Esophagus mucosa (tissue), 1 donor: ENCODE measurements at regions not wholly inside any gene's neighbourhood (a gene's known extent, or its start where the extent isn't known, plus 50 kb on each side); places are given as distances from the start of the nearest gene placed in this dataset.

Experiments
- ATAC-seq: fragments of 200-7000 bp; cut with Tn5 transposase; one replicate; pipeline ENCODE4 v1.9.1; 2020
- donor health status: DM: yes; HTN: yes; CAD: no.

DNA sequence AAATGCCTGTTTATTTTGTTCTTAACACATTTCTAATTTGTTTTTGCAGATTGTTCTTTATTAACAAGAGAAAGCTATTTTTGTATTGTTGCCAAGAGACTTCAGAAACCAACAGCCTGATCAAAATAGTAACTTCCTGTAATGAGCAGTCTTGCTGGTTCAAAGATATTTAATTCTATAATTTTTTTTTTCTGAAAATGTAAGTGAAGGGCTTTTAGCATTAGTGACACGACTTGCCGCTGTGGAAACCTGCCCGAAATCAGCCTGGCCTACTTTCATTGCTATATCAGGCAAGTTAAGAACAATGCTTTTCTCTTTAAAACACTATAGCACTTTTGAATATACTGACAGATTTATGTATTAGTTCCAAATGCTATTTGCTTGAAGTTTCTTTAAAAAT is 374.3 kb downstream of the EFNB2 start:
- no peak for ATAC-seq

DNA sequence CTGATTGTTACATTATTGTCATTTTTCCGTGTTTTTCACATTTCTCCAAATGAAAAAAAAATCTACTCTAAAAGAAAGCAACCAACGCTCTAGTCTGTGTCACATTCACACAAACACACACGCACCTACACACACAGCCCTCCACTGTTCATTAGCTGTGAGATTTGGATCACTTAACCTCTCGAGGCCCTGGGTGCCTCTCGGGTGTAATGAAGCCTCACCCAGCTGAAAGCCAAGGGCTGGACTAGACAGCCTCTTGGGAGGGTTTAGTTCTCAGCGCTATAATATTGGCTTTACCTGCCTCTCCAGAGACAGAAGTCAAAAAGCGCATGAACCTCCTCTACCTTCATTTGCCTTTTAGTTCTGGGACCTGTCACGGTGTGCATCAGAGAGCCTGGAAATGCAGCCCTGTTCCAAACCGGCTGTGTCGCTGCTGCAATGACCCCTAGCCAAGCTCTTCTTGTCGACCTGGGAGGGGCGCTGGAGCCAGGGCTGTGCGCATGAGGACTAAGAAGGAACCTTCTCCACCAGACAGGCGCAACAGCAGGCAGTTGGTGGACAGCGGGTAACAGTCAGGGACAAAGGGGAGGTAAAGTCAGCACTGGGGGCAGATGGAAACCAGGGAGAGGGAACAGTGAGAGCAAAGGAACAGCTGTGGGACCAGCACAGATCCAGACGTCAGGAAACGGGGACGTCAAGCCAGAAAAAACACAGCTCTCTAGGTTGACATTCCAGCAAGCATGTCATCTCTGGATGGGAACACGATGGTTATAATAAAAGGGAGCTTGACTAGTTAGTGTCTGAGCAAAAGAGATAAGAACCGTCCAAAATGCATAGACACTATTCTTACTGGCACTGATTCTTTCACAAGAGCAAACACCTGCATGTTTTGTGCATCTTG is 375.9 kb downstream of the EFNB2 start:
- no peak for ATAC-seq

GRCh38 chr13:106156468-106156867 is 379.0 kb downstream of the EFNB2 start:
- peak; percentile 87 for ATAC-seq

- no peak for ATAC-seq
Measured at GRCh38 chr13:106155411-106155810, 380.1 kb downstream of the EFNB2 start.

DNA sequence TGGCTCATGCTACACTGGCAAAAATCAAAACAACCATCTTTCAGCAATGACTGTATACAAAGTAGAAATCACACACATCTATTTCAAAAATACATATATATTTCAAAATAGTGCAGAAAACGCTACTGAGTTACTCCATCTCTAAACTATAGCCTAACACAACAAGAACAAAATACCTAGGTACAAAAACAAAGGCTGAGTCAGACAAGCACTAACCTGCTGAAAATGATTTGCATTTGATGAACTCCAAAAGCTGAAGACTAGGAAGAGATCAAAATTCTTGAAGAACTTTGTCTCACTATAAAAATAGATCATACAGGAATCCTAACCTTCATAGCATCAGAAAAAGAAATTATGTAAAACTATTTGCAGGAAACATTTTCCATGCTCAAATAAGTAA is 381.6 kb downstream of the EFNB2 start:
- ATAC-seq = no peak

GRCh38 chr13:106153041-106153440 is 382.4 kb downstream of the EFNB2 start:
- ATAC-seq = no peak

DNA sequence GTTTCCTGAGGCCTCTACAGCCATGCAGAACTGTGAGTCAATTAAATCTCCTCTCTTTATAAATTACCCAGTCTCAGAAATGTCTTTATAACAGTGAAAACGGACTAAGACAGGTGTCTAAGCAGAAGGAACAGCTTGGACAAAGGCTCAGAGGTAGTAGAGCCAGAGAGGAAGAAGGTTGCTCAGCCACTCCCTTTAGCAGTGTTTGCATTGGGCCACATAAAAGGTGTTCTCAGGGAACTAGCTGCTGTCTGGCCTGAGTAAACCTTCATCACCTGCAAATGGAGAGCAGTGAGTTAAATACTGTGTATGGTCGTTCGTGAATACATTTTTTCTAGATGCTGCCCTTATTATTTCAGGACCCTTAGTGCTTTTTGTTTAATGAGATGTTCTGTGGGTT is 383.4 kb downstream of the EFNB2 start:
- peak; percentile 52 for ATAC-seq

- ATAC-seq = peak; percentile 84
Measured at GRCh38 chr13:106151056-106151699, 384.3 kb downstream of the EFNB2 start.

DNA sequence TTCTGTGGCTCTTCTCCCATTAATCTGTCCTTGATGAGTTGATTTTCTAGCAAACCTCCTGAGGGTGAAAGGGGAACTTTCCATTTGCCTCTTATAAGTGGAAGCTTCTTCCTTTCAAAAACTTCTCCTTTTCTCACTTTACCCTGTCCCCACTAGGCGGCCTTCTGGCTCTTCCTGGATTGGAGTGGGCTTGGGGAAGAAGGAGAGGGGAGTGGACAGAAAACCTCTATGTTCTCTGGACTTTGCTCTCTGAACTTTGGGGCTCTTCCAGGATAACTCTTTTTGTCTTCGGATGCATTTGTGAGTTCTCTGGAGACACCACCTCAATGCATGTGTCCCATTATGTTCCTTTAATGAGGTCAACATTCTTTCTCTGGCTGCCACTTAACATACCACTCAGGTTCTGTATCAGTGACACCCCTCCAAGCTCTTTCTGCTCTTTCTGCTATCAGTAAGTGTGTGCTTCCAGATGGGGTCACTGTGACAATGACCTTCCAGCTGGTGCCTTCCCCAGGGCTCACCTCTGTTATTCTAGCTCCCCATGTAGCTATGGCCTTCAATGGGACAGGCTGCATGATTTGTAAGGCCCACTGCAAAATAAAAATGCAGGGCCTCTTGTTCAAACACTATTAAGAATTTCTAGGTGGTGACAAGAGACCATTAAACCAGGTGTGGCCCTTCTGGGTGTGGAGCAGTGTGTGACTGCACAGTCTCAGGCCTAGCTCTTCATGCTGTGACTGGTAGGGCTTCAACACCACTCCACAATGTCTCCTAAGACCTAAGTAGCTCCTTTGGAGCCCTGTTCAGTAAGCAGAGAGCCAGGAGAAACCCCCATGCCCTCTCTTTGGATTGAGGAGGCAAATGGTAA is 389.2 kb downstream of the EFNB2 start:
- peak; percentile 85 for ATAC-seq

DNA sequence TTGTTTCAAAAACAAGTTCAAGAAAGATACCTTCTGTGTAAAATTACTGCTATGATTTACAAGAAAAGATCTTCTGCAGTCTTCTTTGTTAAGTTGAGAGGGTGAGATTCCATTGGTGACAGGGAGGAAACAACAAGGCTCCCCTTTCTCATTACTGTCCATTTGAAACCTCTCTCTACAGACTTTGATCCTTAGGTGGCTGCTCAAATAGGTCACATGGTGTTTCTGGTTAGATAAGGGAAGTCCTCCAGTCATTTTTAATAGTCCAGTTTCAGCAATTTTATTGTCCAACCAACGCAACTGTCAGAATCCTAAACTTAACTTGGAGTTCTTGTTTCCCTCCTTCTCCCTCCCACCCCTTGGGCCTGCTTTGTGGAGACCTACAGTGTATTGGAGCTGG is 390.4 kb downstream of the EFNB2 start:
- ATAC-seq = no peak

GRCh38 chr13:106143930-106144709 is 391.3 kb downstream of the EFNB2 start:
- peak; percentile 54 for ATAC-seq

GRCh38 chr13:106143392-106143791 is 392.1 kb downstream of the EFNB2 start:
- no peak for ATAC-seq

DNA sequence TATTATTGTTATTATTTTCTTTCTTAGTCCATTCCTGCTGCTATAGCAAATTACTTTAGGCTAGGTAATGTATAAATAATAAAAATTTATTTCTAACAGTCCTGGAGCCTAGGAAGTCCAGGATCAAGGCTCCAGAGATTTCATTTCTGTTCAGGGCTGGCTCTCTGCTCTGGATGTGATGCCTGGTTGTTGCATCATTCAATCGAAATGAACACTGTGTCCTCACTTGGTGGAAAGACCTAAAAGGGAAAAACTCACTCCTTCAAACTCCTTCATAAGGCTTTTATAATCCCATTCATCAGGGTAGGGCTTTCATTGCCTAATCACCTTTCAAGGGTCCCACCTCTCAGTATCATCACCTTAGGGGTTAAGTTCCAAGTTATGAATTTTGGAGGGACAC is 395.0 kb downstream of the EFNB2 start:
- no peak for ATAC-seq

DNA sequence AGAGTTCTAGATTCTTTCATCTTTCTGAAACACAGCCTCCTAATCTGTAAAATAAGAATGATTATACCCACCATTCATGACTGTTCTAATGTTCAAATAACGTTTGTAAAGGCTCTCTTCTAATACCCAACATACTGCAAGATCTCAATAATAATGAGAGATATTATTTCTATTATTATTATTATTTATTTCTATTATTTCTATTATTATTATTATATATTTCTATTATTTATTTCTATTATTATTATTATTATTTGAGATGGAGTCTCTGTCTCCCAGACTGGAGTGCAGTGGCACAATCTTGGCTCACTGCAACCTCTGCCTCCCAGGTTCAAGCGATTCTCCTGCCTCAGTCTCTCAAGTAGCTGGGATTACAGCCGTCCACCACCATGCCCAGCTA is 395.5 kb downstream of the EFNB2 start:
- no peak for ATAC-seq

DNA sequence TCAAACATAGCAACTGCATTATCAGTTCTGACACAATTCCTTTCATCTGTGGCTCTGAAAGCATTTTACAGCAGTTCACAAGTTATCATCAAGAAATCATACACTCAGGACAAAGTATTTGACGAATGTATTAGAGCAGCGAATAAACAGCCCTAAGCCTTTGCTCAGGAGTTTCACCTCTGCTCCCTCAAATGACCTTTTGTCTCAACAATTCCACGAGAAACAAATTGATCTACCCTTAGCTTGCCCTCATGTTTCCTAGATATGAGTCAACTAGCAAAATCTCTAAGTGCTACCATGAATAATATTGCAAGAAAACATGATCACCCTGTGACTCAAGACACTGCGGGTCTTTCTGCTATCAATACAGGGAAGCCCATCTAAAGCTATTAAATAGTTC is 396.1 kb downstream of the EFNB2 start:
- no peak for ATAC-seq

GRCh38 chr13:106138620-106139019 is 396.8 kb downstream of the EFNB2 start:
- ATAC-seq = no peak

DNA sequence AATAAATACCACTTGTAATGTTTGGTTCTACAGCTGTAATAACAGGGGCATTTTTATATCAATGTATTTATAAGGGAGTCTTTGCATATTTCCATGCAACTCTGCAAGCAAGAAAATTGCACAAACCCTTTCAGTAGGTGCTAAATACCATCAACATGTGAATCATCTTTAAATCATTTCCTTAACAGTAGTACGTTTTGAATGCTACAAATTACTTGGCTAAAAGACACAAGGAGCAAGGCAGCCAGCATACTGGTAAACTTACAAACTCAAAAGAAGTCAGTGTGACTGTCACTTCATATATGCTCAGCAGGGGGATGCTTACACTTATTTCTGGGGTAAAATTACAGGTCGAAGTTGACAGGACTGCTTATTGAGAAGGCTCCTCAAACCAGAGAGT is 402.4 kb downstream of the EFNB2 start:
- ATAC-seq = no peak

DNA sequence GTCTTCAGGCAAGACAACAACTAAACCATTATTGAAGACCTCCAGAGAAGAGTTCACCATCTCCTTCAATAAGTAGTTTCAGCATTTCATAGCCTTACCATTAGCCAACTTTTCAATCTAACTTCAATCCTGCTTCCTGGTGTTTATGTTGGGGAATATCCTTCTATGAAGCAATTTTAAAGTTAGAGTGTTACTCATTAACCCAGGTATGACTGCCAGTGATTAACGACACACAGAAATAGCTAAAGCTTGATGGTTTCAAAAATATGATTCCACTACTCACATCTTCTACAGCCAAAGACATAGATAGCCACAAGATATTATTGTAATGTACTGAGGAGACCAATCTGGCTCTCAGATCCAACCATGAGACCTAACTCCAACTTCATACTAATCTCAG is 403.2 kb downstream of the EFNB2 start:
- ATAC-seq = peak; percentile 46

DNA sequence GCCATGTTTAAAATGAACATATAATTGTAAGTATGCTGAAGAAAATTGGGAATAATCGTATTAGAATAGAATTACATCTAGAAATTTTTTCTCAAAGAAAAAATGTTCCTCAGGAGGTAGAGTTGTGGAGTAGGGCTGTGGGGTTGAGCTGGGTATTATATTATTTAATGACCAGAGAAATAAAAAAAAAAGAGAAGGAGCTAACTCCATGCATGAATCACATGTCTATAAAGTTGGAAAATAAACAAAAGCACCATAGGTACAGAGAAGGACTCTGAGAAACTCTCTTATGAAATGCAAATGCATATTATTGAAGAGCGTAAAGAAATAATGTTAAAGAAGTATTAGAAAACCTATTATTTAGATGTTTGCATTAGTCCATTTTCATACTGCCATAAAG is 405.5 kb downstream of the EFNB2 start:
- ATAC-seq = no peak

- ATAC-seq = no peak
Measured at GRCh38 chr13:106129273-106129672, 406.2 kb downstream of the EFNB2 start.

DNA sequence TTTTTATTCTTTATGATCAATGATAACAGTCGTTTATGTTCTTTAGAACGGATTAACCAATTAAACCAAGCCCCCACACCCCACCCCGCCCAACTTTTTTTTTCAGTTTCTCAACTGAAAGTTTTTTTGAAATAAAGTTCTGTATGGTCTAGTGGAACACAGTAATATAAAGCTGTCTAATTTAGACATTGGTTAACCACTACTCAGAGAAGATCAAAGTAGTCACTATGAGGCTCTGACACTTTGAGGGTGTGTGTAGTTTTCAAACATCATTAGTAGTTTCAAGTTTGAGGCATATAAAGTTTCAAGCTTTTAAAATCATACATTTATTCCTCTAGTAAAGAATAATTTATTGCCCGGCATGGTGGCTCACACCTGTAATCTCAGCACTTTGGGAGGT is 413.2 kb downstream of the EFNB2 start:
- no peak for ATAC-seq

GRCh38 chr13:106121173-106121754 is 414.2 kb downstream of the EFNB2 start:
- no peak for ATAC-seq
